ENCODE measurements at regions not wholly inside any gene's neighbourhood (a gene's known extent, or its start where the extent isn't known, plus 50 kb on each side); places are given as distances from the start of the nearest gene placed in this dataset.
"Not testable (repeated sequence)": the region's sequence is repeated elsewhere in the genome, so short reads cannot be mapped to it uniquely, and the experiment has no call there.

GRCh38 chr1:120550335-120550734 lies 135.5 kb downstream of the NBPF8 start:
- DNase-seq (ENCODE audit: low read depth) = not testable (repeated sequence)

DNA sequence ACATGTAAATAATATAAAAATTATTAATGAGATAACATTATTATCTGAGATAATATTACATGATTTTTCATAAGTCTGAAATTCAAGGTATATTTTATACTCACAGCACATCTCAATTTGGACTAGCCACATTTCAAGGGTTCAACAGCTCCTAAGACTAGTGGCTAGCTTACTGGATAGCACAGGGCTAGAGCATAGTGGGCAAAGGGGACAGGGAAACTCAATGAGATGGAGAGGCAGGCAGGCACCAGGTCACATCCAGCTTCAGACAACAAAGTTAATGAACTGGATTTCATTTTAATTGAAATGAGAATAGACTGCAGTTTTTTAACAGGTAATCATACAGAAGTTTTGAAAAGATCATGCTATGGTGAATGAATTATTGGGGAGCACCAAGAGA lies 137.4 kb downstream of the NBPF8 start:
- DNase-seq (ENCODE audit: low read depth) = not testable (repeated sequence)

GRCh38 chr1:120557605-120558302 lies 142.9 kb downstream of the NBPF8 start:
- DNase-seq (ENCODE audit: low read depth) = not testable (repeated sequence)

DNA sequence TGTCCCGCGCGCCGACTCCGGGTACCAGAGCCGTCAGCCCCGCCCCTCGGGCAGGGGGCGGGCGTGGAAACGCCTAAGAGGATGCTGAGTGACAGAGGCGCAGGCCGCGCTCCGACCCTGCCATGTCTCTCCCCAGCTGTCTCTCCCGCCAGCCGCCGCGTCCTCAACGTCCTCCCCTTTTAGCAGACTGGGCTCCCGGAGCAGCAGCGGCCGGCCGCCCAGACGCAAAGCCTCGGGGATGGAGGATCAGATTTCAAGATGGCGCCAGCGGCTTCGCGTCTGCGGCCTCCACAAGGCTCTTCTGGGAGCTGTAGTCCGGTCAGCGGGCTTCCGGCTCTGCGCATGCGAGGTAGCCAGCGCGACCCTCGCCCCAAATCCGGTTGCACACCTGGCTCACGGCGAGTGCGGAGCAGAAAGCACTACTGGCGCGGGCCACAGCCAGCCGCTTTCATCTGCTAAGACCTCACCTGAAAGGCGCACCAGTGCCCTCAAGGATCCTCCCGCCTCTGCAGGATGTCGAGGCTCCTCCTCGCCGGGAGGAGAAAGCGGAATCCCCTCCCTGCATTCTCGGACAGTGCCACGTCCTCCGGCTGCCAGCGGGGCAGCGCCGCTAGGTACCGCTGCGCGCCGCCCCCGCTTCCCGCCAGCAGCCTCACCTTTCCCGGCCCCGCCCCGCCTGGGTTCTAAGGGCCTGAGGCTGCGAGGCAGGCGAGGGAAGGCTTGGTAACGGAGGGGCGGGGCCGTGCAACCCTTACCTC lies 143.6 kb downstream of the NBPF8 start:
- DNase-seq (ENCODE audit: low read depth) = not testable (repeated sequence)

- not testable (repeated sequence) for DNase-seq (ENCODE audit: low read depth)
These were observed 146.9 kb downstream of the NBPF8 start for GRCh38 chr1:120561767-120562166.

DNA sequence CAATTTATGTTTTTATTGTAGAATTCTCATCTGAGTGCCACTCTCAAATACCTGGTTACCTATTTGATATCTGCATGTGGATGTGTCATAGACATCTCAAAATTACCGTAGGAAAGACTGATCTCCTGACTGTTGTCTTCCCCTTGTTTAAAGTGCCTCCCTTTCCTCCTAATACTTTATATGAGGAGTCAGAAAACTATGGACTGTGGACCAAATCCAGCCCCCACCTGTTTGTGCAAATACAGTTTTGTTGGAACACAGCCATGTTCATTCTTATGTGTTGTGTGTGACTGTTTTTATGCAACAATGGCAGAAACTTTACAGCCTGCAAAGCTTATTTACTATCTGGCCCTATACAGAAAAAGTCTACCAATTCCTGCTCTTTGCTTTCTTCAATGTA lies 150.6 kb downstream of the NBPF8 start:
- DNase-seq (ENCODE audit: low read depth) = not testable (repeated sequence)

DNA sequence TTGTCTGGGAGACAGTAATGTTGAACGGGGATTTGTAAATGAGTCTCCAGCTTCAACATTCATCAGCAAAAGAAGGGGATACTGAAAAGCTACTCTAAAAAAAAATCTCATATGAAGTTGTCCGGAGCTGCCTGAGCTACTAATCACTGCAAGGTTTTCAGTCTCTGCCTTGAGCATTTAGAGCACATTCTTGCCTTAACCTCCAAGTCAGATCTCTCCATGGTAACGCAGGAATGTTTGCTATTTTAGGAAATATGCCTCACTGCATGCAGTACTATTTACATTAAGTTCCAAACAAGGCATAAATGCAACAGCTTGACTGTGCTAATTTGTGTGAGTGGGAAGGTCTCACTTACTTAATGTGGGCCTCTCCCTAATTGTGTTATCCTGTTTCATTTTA lies 152.8 kb downstream of the NBPF8 start:
- not testable (repeated sequence) for DNase-seq (ENCODE audit: low read depth)

- DNase-seq (ENCODE audit: low read depth) = not testable (repeated sequence)
These were observed 148.5 kb upstream of the NBPF26 start for GRCh38 chr1:120575201-120575600.

DNA sequence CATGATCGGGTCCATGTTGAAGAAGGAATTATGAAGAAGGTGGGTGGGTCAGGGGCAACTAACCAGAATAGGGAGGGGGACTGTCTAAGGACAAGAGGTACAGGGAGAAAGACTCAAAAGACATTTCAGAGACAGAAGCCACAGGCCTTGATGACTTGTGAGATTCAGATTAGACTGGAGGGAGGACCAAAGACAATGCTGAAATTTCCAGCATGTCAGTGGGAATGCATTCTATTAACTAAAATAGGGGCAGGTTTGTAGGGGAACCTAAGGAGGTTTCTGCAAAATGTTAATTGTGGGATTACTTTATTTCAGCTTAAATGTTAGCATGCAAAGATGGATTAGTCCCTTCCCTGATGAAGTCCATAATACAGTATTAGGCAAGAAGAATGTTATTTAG lies 141.6 kb upstream of the NBPF26 start:
- DNase-seq (ENCODE audit: low read depth) = not testable (repeated sequence)

GRCh38 chr1:120586053-120586452 lies 137.7 kb upstream of the NBPF26 start:
- DNase-seq (ENCODE audit: low read depth) = not testable (repeated sequence)

DNA sequence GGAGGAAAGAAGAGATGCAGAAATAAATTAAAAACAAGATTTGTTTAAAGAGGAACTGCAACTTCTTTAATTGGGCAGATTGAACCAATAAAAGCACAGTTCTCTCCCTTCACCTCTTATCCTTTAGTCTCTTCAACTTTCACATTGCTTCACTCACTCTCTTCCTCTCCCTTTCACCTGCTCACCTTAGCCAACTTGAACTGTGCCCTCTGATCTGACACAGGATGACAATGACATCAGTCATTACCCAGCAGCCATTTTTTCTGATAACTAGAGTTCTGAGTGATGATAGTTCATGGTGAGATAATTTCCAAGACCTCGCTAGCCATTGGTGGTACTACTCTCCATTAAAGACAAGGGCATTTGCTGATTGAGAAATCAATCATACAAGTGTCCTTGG lies 134.9 kb upstream of the NBPF26 start:
- DNase-seq (ENCODE audit: low read depth) = not testable (repeated sequence)

- not testable (repeated sequence) for DNase-seq (ENCODE audit: low read depth)
These were observed 132.0 kb upstream of the NBPF26 start for GRCh38 chr1:120591774-120592173.

- not testable (repeated sequence) for DNase-seq (ENCODE audit: low read depth)
These were observed 130.8 kb upstream of the NBPF26 start for GRCh38 chr1:120592943-120593342.

- DNase-seq (ENCODE audit: low read depth) = not testable (repeated sequence)
These were observed 130.1 kb upstream of the NBPF26 start for GRCh38 chr1:120593648-120594047.

DNA sequence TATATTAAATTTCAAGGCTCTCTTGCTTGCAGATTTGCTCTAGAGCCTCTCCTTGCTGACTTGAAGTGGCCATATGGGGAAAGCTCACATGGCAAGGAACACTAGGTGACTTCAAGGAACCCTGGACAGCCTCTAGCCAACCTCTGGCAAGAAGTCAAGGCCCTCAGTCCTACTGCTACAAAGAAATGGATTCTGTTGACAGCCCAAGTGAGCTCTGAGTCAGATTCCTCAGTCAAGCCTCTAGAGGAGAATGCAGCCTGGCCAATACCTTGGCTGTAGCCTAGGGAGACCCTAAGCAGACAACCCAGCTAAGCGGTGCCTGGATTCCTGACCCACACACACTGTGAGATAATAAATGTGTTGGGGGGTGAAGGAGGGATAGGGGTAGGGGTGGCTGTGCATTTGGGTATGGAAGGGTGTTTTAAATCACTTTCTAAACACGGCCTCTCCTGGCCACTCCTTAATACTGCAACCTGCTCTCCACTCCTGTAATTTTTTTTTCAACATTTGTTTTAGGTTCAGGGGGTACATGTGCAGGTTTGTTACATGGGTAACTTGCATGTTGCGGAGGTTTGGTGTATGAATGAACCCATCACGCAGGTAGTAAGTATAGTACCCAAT lies 125.3 kb upstream of the NBPF26 start:
- DNase-seq (ENCODE audit: low read depth) = not testable (repeated sequence)

GRCh38 chr1:120599511-120599910 lies 124.2 kb upstream of the NBPF26 start:
- DNase-seq (ENCODE audit: low read depth) = not testable (repeated sequence)

DNA sequence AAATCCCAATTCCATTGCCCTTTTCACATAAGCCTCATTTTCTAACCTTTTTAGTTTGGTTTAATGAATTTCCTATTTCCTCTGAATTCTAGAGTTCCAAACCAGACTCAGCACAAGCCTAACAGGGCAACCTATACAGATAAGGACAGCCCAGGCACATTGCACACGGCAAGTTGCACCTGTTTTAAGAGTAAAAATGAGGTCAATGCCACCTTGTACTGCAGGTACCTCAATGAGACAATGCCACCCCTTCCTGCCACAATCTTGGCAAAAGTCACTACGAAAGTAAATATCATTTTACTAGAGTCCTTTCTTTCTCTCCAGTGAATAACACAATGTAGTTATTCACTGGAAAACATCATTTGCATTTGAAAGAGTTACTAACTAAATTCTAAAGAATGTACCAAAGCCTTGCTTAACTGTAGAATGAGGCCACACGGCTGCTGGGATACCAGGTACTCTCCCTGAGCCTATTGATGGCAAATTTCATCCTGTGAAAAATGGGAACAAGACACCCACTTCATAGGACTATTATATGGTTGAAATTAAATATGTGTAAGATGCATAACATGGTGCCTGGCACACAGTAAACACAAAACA lies 123.2 kb upstream of the NBPF26 start:
- not testable (repeated sequence) for DNase-seq (ENCODE audit: low read depth)

DNA sequence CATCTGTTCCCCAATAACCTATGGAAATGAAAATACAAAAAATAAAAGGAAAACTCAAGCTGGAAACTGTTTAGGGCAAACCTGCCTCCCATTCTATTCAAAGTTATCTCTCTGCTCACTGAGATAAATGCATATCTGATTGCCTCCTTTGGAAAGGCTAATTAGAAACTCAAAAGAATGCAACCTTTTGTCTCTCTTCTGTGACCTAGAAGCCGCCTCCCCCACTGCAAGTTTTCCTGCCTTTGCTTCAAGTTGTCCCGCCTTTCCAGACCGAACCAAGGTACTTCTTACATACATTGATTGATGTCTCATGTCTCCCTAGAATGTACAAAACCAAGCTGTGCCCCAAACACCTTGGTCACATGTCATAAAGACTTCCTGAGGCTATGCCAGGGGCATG lies 115.9 kb upstream of the NBPF26 start:
- not testable (repeated sequence) for DNase-seq (ENCODE audit: low read depth)

DNA sequence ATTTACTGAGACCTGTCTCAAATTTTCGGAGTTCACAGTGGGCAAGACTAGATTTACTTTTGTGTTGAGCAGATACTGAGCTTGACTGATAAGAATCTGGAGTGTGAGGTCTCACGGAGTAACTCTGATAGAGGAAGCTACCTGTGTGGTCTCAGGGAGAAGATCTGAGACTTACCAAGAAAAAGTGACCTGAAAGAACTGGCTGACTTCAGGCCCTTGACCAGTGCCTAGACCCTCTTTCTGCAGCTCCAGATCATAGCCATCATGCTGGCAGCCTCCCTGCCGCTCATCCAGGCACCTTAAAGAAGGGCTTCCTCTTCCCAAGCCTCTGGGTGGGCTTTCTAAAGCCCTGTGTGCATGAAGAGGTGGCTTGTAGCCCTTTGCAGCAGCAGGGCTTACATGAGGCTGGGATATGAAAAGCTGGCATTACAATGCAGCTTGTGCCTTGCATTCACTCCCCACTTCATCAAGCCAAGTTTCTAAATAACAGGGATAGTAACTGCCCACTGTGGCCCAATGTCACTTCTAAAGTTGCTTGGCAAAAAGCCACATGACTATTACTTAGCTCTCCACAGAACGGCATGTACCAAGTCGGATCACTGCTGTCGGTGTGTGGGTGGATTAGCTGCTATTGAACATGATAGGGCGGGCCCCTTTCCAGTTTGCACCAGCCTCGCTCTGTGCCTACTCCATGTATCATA lies 115.3 kb upstream of the NBPF26 start:
- DNase-seq (ENCODE audit: low read depth) = not testable (repeated sequence)

GRCh38 chr1:120609015-120609573 lies 114.7 kb upstream of the NBPF26 start:
- not testable (repeated sequence) for DNase-seq (ENCODE audit: low read depth)

GRCh38 chr1:120609834-120610233 lies 113.9 kb upstream of the NBPF26 start:
- not testable (repeated sequence) for DNase-seq (ENCODE audit: low read depth)

Measured in stimulated activated CD8-positive, alpha-beta memory T cell treated with anti-CD3 and anti-CD28 coated beads, Interleukin-12 subunit alpha, Interleukin-12 subunit beta, amount 100 ng/mL, for 1 hour (primary cell).